ENCODE measurements at regions not wholly inside any gene's neighbourhood (a gene's known extent, or its start where the extent isn't known, plus 50 kb on each side); places are given as distances from the start of the nearest gene placed in this dataset.

GRCh38 chr6:144712541-144712940 is 427.4 kb downstream of the UTRN start:
- no peak overlapping the region for H2BK120ac ChIP-seq (ENCODE audit: low read depth, low read length)
- no peak overlapping the region for H3K9ac ChIP-seq (ENCODE audit: low read length)
- no peak overlapping the region for H2AK5ac ChIP-seq (ENCODE audit: low read length)
- no peak overlapping the region for H2BK15ac ChIP-seq (replicated peaks; ENCODE audit: low read depth)
- no CpG with 5 or more reads among the region's 1 CpG for WGBS (ENCODE audit: extremely low coverage, insufficient coverage, low lambda C conversion rate)
- H3K36me3 ChIP-seq (ENCODE audit: control insufficient read depth, insufficient read depth, low read length) = no peaks in the 10 kb centered on the region
- H3K4me1 ChIP-seq (ENCODE audit: control insufficient read depth, low read depth, low read length) = no peaks in the 10 kb centered on the region
- H3K56ac ChIP-seq (ENCODE audit: low read length) = no peak overlapping the region
- no peak overlapping the region for H3K18ac ChIP-seq (ENCODE audit: low read length)
- no peaks in the 10 kb centered on the region for H3K79me2 ChIP-seq (ENCODE audit: control insufficient read depth, insufficient read depth, low read length)
- H4K8ac ChIP-seq (ENCODE audit: low read depth, low read length) = no peak overlapping the region
- H4K5ac ChIP-seq (ENCODE audit: low read length) = no peak overlapping the region
- H3K27ac ChIP-seq (ENCODE audit: low read depth, low read length) = no peak overlapping the region
- H3K27me3 ChIP-seq (ENCODE audit: insufficient read depth, low read length, poor library complexity) = no peaks in the 10 kb centered on the region
- H3K4me2 ChIP-seq (ENCODE audit: low read length) = no peak overlapping the region
- no peak overlapping the region for H3K4ac ChIP-seq (ENCODE audit: low read depth, low read length)
- no peak for DNase-seq
- H2BK5ac ChIP-seq (ENCODE audit: low read length) = no peak overlapping the region
- H3K79me1 ChIP-seq (ENCODE audit: low read length) = no peaks in the 10 kb centered on the region
- H3K4me3 ChIP-seq (ENCODE audit: low read length) = no peak overlapping the region
- H3K23ac ChIP-seq (ENCODE audit: low read length) = no peak overlapping the region

GRCh38 chr6:144714021-144714712 is 429.0 kb downstream of the UTRN start:
- Histone ChIP-seq H3K4me3 (ENCODE audit: low read length) (no peak overlapping the region), H2AK5ac (ENCODE audit: low read length) (no peak overlapping the region), H4K8ac (ENCODE audit: low read depth, low read length) (no peak overlapping the region), H3K27ac (ENCODE audit: low read depth, low read length) (no peak overlapping the region), H3K4me2 (ENCODE audit: low read length) (no peak overlapping the region), H3K36me3 (ENCODE audit: control insufficient read depth, insufficient read depth, low read length) (no peaks in the 10 kb centered on the region), H2BK120ac (ENCODE audit: low read depth, low read length) (no peak overlapping the region), H3K79me1 (ENCODE audit: low read length) (no peaks in the 10 kb centered on the region), H3K18ac (ENCODE audit: low read length) (no peak overlapping the region), H3K4ac (ENCODE audit: low read depth, low read length) (no peak overlapping the region), H2BK15ac (replicated peaks; ENCODE audit: low read depth) (no peak overlapping the region), H3K23ac (ENCODE audit: low read length) (no peak overlapping the region), H3K9ac (ENCODE audit: low read length) (no peak overlapping the region), H3K4me1 (ENCODE audit: control insufficient read depth, low read depth, low read length) (no peaks in the 10 kb centered on the region), H3K27me3 (ENCODE audit: insufficient read depth, low read length, poor library complexity) (no peaks in the 10 kb centered on the region), H2BK5ac (ENCODE audit: low read length) (no peak overlapping the region), H3K79me2 (ENCODE audit: control insufficient read depth, insufficient read depth, low read length) (no peaks in the 10 kb centered on the region), H3K56ac (ENCODE audit: low read length) (no peak overlapping the region), H4K5ac (ENCODE audit: low read length) (no peak overlapping the region)
- no CpG with 5 or more reads among the region's 2 CpGs for WGBS (ENCODE audit: extremely low coverage, insufficient coverage, low lambda C conversion rate)
- no peak for DNase-seq

GRCh38 chr6:144715344-144715743 is 430.2 kb downstream of the UTRN start:
- Histone ChIP-seq H3K4me1 (ENCODE audit: control insufficient read depth, low read depth, low read length) (no peaks in the 10 kb centered on the region), H2AK5ac (ENCODE audit: low read length) (no peak overlapping the region), H4K8ac (ENCODE audit: low read depth, low read length) (no peak overlapping the region), H3K79me2 (ENCODE audit: control insufficient read depth, insufficient read depth, low read length) (no peaks in the 10 kb centered on the region), H3K27me3 (ENCODE audit: insufficient read depth, low read length, poor library complexity) (no peaks in the 10 kb centered on the region), H3K56ac (ENCODE audit: low read length) (peak overlapping the region; percentile 25), H3K18ac (ENCODE audit: low read length) (no peak overlapping the region), H3K4ac (ENCODE audit: low read depth, low read length) (no peak overlapping the region), H3K4me2 (ENCODE audit: low read length) (no peak overlapping the region), H4K5ac (ENCODE audit: low read length) (no peak overlapping the region), H3K23ac (ENCODE audit: low read length) (no peak overlapping the region), H2BK15ac (replicated peaks; ENCODE audit: low read depth) (no peak overlapping the region), H3K36me3 (ENCODE audit: control insufficient read depth, insufficient read depth, low read length) (no peaks in the 10 kb centered on the region), H3K27ac (ENCODE audit: low read depth, low read length) (no peak overlapping the region), H3K79me1 (ENCODE audit: low read length) (no peaks in the 10 kb centered on the region), H2BK5ac (ENCODE audit: low read length) (no peak overlapping the region), H3K9ac (ENCODE audit: low read length) (no peak overlapping the region), H3K4me3 (ENCODE audit: low read length) (no peak overlapping the region), H2BK120ac (ENCODE audit: low read depth, low read length) (no peak overlapping the region)
- no CpG with 5 or more reads among the region's 2 CpGs for WGBS (ENCODE audit: extremely low coverage, insufficient coverage, low lambda C conversion rate)
- peak; percentile 19 for DNase-seq

- H4K8ac ChIP-seq (ENCODE audit: low read depth, low read length) = no peak overlapping the region
- no peak overlapping the region for H2BK15ac ChIP-seq (replicated peaks; ENCODE audit: low read depth)
- no peak overlapping the region for H4K5ac ChIP-seq (ENCODE audit: low read length)
- H3K79me1 ChIP-seq (ENCODE audit: low read length) = no peaks in the 10 kb centered on the region
- no peak overlapping the region for H2BK120ac ChIP-seq (ENCODE audit: low read depth, low read length)
- no peaks in the 10 kb centered on the region for H3K27me3 ChIP-seq (ENCODE audit: insufficient read depth, low read length, poor library complexity)
- no peak for DNase-seq
- no CpG with 5 or more reads among the region's 2 CpGs for WGBS (ENCODE audit: extremely low coverage, insufficient coverage, low lambda C conversion rate)
- no peak overlapping the region for H2BK5ac ChIP-seq (ENCODE audit: low read length)
- H3K56ac ChIP-seq (ENCODE audit: low read length) = no peak overlapping the region
- no peak overlapping the region for H3K18ac ChIP-seq (ENCODE audit: low read length)
- H3K4ac ChIP-seq (ENCODE audit: low read depth, low read length) = no peak overlapping the region
- H3K36me3 ChIP-seq (ENCODE audit: control insufficient read depth, insufficient read depth, low read length) = no peaks in the 10 kb centered on the region
- H3K23ac ChIP-seq (ENCODE audit: low read length) = no peak overlapping the region
- H2AK5ac ChIP-seq (ENCODE audit: low read length) = no peak overlapping the region
- H3K4me3 ChIP-seq (ENCODE audit: low read length) = no peak overlapping the region
- H3K27ac ChIP-seq (ENCODE audit: low read depth, low read length) = no peak overlapping the region
- no peaks in the 10 kb centered on the region for H3K79me2 ChIP-seq (ENCODE audit: control insufficient read depth, insufficient read depth, low read length)
- no peak overlapping the region for H3K4me2 ChIP-seq (ENCODE audit: low read length)
- no peaks in the 10 kb centered on the region for H3K4me1 ChIP-seq (ENCODE audit: control insufficient read depth, low read depth, low read length)
- no peak overlapping the region for H3K9ac ChIP-seq (ENCODE audit: low read length)
Observed at GRCh38 chr6:144718431-144718830, 433.3 kb downstream of the UTRN start.

- H4K5ac ChIP-seq (ENCODE audit: low read length) = no peak overlapping the region
- H3K4me1 ChIP-seq (ENCODE audit: control insufficient read depth, low read depth, low read length) = peaks cover under 1% of the 10 kb centered on the region
- WGBS (ENCODE audit: extremely low coverage, insufficient coverage, low lambda C conversion rate) = no CpG with 5 or more reads among the region's 3 CpGs
- H2AK5ac ChIP-seq (ENCODE audit: low read length) = no peak overlapping the region
- H3K36me3 ChIP-seq (ENCODE audit: control insufficient read depth, insufficient read depth, low read length) = no peaks in the 10 kb centered on the region
- no peak overlapping the region for H3K4me3 ChIP-seq (ENCODE audit: low read length)
- no peak overlapping the region for H3K18ac ChIP-seq (ENCODE audit: low read length)
- H3K9ac ChIP-seq (ENCODE audit: low read length) = no peak overlapping the region
- no peak overlapping the region for H3K23ac ChIP-seq (ENCODE audit: low read length)
- H2BK15ac ChIP-seq (replicated peaks; ENCODE audit: low read depth) = no peak overlapping the region
- no peak overlapping the region for H3K56ac ChIP-seq (ENCODE audit: low read length)
- H3K27ac ChIP-seq (ENCODE audit: low read depth, low read length) = no peak overlapping the region
- no peak overlapping the region for H3K4ac ChIP-seq (ENCODE audit: low read depth, low read length)
- H3K79me2 ChIP-seq (ENCODE audit: control insufficient read depth, insufficient read depth, low read length) = no peaks in the 10 kb centered on the region
- no peak overlapping the region for H4K8ac ChIP-seq (ENCODE audit: low read depth, low read length)
- no peak overlapping the region for H2BK5ac ChIP-seq (ENCODE audit: low read length)
- H3K4me2 ChIP-seq (ENCODE audit: low read length) = no peak overlapping the region
- H3K27me3 ChIP-seq (ENCODE audit: insufficient read depth, low read length, poor library complexity) = no peaks in the 10 kb centered on the region
- no peaks in the 10 kb centered on the region for H3K79me1 ChIP-seq (ENCODE audit: low read length)
- H2BK120ac ChIP-seq (ENCODE audit: low read depth, low read length) = no peak overlapping the region
- no peak for DNase-seq
Observed at GRCh38 chr6:144721232-144721631, 436.1 kb downstream of the UTRN start.

- H3K4me2 ChIP-seq (ENCODE audit: low read length) = no peak overlapping the region
- H3K9ac ChIP-seq (ENCODE audit: low read length) = no peak overlapping the region
- no peaks in the 10 kb centered on the region for H3K36me3 ChIP-seq (ENCODE audit: control insufficient read depth, insufficient read depth, low read length)
- no peak overlapping the region for H4K5ac ChIP-seq (ENCODE audit: low read length)
- no peaks in the 10 kb centered on the region for H3K27me3 ChIP-seq (ENCODE audit: insufficient read depth, low read length, poor library complexity)
- H3K4me3 ChIP-seq (ENCODE audit: low read length) = no peak overlapping the region
- peaks cover 2% of the 10 kb centered on the region for H3K4me1 ChIP-seq (ENCODE audit: control insufficient read depth, low read depth, low read length)
- H2BK5ac ChIP-seq (ENCODE audit: low read length) = no peak overlapping the region
- H3K4ac ChIP-seq (ENCODE audit: low read depth, low read length) = no peak overlapping the region
- no peaks in the 10 kb centered on the region for H3K79me1 ChIP-seq (ENCODE audit: low read length)
- no peak overlapping the region for H3K56ac ChIP-seq (ENCODE audit: low read length)
- no peak for DNase-seq
- no peak overlapping the region for H2AK5ac ChIP-seq (ENCODE audit: low read length)
- no peak overlapping the region for H3K23ac ChIP-seq (ENCODE audit: low read length)
- no peaks in the 10 kb centered on the region for H3K79me2 ChIP-seq (ENCODE audit: control insufficient read depth, insufficient read depth, low read length)
- H3K27ac ChIP-seq (ENCODE audit: low read depth, low read length) = no peak overlapping the region
- WGBS (ENCODE audit: extremely low coverage, insufficient coverage, low lambda C conversion rate) = no CpG with 5 or more reads among the region's 3 CpGs
- H2BK120ac ChIP-seq (ENCODE audit: low read depth, low read length) = no peak overlapping the region
- H4K8ac ChIP-seq (ENCODE audit: low read depth, low read length) = no peak overlapping the region
- no peak overlapping the region for H3K18ac ChIP-seq (ENCODE audit: low read length)
- H2BK15ac ChIP-seq (replicated peaks; ENCODE audit: low read depth) = no peak overlapping the region
Observed at GRCh38 chr6:144722154-144722737, 437.1 kb downstream of the UTRN start.
